GM12878 (cell line): ENCODE measurements at regions not wholly inside any gene's neighbourhood (a gene's known extent, or its start where the extent isn't known, plus 50 kb on each side); places are given as distances from the start of the nearest gene placed in this dataset.

Source experiments
- ATAC-seq: fragments of 200-7000 bp; cut with Tn5 transposase; 3 replicates; pipeline ENCODE4 v1.9.1; 2020; ENCODE audit warnings: mild to moderate bottlenecking, moderate library complexity
- BruUV-seq: library from RNA; stranded (reverse); fragments of 400-500 nt; replicated peaks from 2 replicates; lab custom pipeline; 2021; lab: Mats Ljungman, UMichigan
- CTCF ChIA-PET: fragments of 300-600 bp; sonication (Branson Sonifier 250); formaldehyde crosslinking; extraction: SDS; loops from one replicate; lab custom pipeline; 2021; ENCODE audit warnings: inconsistent platforms; lab: Yijun Ruan, JAX
- POLR2A ChIA-PET: fragments of 350-600 bp; formaldehyde crosslinking; extraction: SDS; loops from one replicate; lab custom pipeline; 2021; ENCODE audit warnings: inconsistent platforms; lab: Charles Lee
- RAD21 ChIA-PET: fragments of 300-600 bp; sonication (Branson Sonifier 250); formaldehyde crosslinking; loops from one replicate; lab custom pipeline; 2023; ENCODE audit warnings: antibody characterized with exemption; ENCODE audit not compliant: unreplicated experiment; lab: Charles Lee
- SMC1A ChIA-PET: fragments of 300-600 bp; sonication (Branson Sonifier 250); formaldehyde crosslinking; loops from one replicate; lab custom pipeline; 2023; ENCODE audit not compliant: unreplicated experiment, uncharacterized antibody; lab: Charles Lee
- DNase-seq: peaks from one replicate; pipeline ENCODE4 v3.0.0-alpha.2; 2011; ENCODE audit warnings: low read depth, low spot score
- FAIRE-seq: peaks from 3 replicates; lab custom pipeline; 2011; peaks lifted over from hg19 to GRCh38; lab: Jason Lieb, UNC
- H2AFZ ChIP-seq: 2 replicates; pipeline ENCODE4 v1.6.0; 2011; ENCODE audit warnings: low read depth, low read length, control low read depth; ENCODE audit not compliant: control insufficient read depth
- H3K27ac ChIP-seq: 2 replicates; pipeline ENCODE4 v1.5.1; 2011; ENCODE audit warnings: control low read depth; ENCODE audit not compliant: control insufficient read depth, insufficient read depth
- H3K27me3 ChIP-seq, 2 experiments: replicated peaks in 1 of 2; 2 replicates each; pipeline versions ENCODE4 v1.6.0 to v1.6.1; 2011; ENCODE audit warnings: low read length in 1 of 2; ENCODE audit not compliant: control insufficient read depth in 2 of 2, insufficient read depth in 2 of 2
- H3K36me3 ChIP-seq, 2 experiments: 2 replicates each; pipeline ENCODE4 v1.5.1; 2011; ENCODE audit warnings: low read length in 1 of 2; ENCODE audit not compliant: control insufficient read depth in 2 of 2, insufficient read depth in 2 of 2
- H3K4me1 ChIP-seq: 2 replicates; pipeline ENCODE4 v1.6.1; 2011; ENCODE audit warnings: mild to moderate bottlenecking, low read length, moderate library complexity, mixed read lengths; ENCODE audit not compliant: control insufficient read depth, insufficient read depth
- H3K4me2 ChIP-seq: 2 replicates; pipeline ENCODE4 v1.6.0; 2011; ENCODE audit warnings: control low read depth; ENCODE audit not compliant: control insufficient read depth, insufficient read depth
- H3K4me3 ChIP-seq: fragments of 200-600 bp; sonication (generic); 2 replicates; pipeline ENCODE4 v1.5.1; 2016
- H3K79me2 ChIP-seq: 2 replicates; pipeline ENCODE4 v1.6.0; 2011; ENCODE audit warnings: low read length; ENCODE audit not compliant: control insufficient read depth, insufficient read depth
- H3K9ac ChIP-seq: 2 replicates; pipeline ENCODE4 v1.8.0; 2011; ENCODE audit warnings: low read length, control low read depth, mixed read lengths; ENCODE audit not compliant: control insufficient read depth, insufficient read depth
- H3K9me3 ChIP-seq: replicated peaks from 3 replicates; pipeline ENCODE4 v1.5.1; 2011; ENCODE audit warnings: mild to moderate bottlenecking, low read length; ENCODE audit not compliant: control insufficient read depth, insufficient read depth
- H4K20me1 ChIP-seq: 2 replicates; pipeline ENCODE4 v1.6.0; 2011; ENCODE audit not compliant: control insufficient read depth, insufficient read depth
- ASH2L ChIP-seq: fragments of 300-600, 200-600 bp; sonication (generic); IDR thresholded peaks from 2 replicates; pipeline ENCODE4 v1.6.1; 2017; ENCODE audit warnings: low read depth, mild to moderate bottlenecking, borderline replicate concordance
- GABPA ChIP-seq: IDR thresholded peaks from 2 replicates; pipeline ENCODE4 v1.6.1; 2014; ENCODE audit warnings: antibody characterized with exemption, low read depth, mild to moderate bottlenecking, inconsistent platforms
- HCFC1 ChIP-seq: fragments of 150-350 bp; IDR thresholded peaks from 2 replicates; pipeline ENCODE4 v1.6.1; 2014; ENCODE audit warnings: low read length
- IKZF1 ChIP-seq: fragments of 450-650 bp; conservative IDR thresholded peaks from 2 replicates; pipeline ENCODE4 v1.6.1; 2017; ENCODE audit warnings: antibody characterized with exemption, mild to moderate bottlenecking
- IRF4 ChIP-seq: IDR thresholded peaks from 2 replicates; pipeline ENCODE4 v1.6.1; 2011; ENCODE audit warnings: low read depth, low read length
- KDM1A ChIP-seq: fragments of 200-600 bp; sonication (generic); IDR thresholded peaks from 2 replicates; pipeline ENCODE4 v1.6.1; 2016; ENCODE audit warnings: borderline replicate concordance
- MYB ChIP-seq: fragments of 150-350 bp; IDR thresholded peaks from 2 replicates; pipeline ENCODE4 v1.6.1; 2014; ENCODE audit warnings: mild to moderate bottlenecking, low read depth, low read length, borderline replicate concordance
- STAT1 ChIP-seq: fragments of 450-650 bp; conservative IDR thresholded peaks from 2 replicates; pipeline ENCODE4 v1.6.1; 2014; ENCODE audit warnings: antibody characterized with exemption, mild to moderate bottlenecking
- TCF12 ChIP-seq: IDR thresholded peaks from 2 replicates; pipeline ENCODE4 v1.6.1; 2011; ENCODE audit warnings: low read depth, mild to moderate bottlenecking, low read length
- YBX1 ChIP-seq: fragments of 450-650 bp; IDR thresholded peaks from 2 replicates; pipeline ENCODE4 v1.6.1; 2016; ENCODE audit warnings: antibody characterized with exemption
- WGBS: methylation state at CpG from one replicate; pipeline ENCODE4 v1.1.6; 2016; ENCODE audit warnings: low lambda C conversion rate; ENCODE audit not compliant: insufficient replicate concordance, insufficient coverage; ENCODE audit errors: missing lambda C conversion rate; 5-methylcytosine and 5-hydroxymethylcytosine counted together
- in situ Hi-C: fragments of 300-500 bp; cut with MboI; formaldehyde crosslinking; loops from 9 replicates; pipeline ENCODE4 v1.14.3; 2018; ENCODE audit warnings: mixed read lengths
- intact Hi-C: fragments of 100-400 bp; cut with micrococcal nuclease; formaldehyde crosslinking; loops from one replicate; pipeline ENCODE4 v1.14.2; 2022; ENCODE audit not compliant: unreplicated experiment
- TF ChIP-seq, protein P1 (sequence below): fragments of 450-650 bp; IDR thresholded peaks from 2 replicates; pipeline ENCODE4 v1.6.1; 2018; ENCODE audit warnings: mild to moderate bottlenecking, low read depth, moderate library complexity; ENCODE audit not compliant: partially characterized antibody
- TF ChIP-seq, protein P2 (sequence below): IDR thresholded peaks from 2 replicates; pipeline ENCODE4 v1.6.1; 2012; ENCODE audit warnings: low read depth, low read length, improper control_type of control experiment
- TF ChIP-seq, protein P3 (sequence below): IDR thresholded peaks from 2 replicates; pipeline ENCODE4 v1.6.1; 2011; ENCODE audit warnings: mild to moderate bottlenecking, low read depth, low read length, moderate library complexity; ENCODE audit not compliant: insufficient replicate concordance
- TF ChIP-seq, protein P4 (sequence below): fragments of 450-650 bp; IDR thresholded peaks from 2 replicates; pipeline ENCODE4 v1.6.1; 2017; ENCODE audit warnings: mild to moderate bottlenecking, low read depth, inconsistent platforms; ENCODE audit not compliant: poor library complexity, severe bottlenecking
- TF ChIP-seq, protein P5 (sequence below): IDR thresholded peaks from 2 replicates; pipeline ENCODE4 v1.6.1; 2011; ENCODE audit warnings: borderline replicate concordance, low read depth, mild to moderate bottlenecking, moderate library complexity, mixed read lengths, low read length; ENCODE audit not compliant: insufficient read depth; ENCODE audit errors: extremely low read length

DNA sequence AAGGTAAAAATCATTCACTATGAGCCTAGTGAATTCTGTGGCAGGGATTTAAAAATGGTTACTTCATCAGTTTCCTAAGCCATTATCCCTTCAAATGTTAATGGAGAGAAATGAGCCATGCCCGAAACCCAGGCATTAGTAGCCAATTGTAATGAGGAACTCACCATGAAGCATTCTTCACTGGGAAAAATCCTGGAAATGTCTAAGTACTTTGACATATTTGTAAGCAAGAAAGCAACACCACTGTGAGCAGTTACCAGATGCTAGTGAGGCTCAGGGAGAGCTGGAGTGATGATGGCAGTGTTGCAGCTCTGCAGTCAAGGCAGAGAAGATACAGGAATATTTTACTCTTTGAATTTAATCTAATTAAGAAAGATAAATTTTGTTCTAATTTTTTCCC lies 220.0 kb upstream of the MBL2 start:
- no peaks in the 10 kb centered on the region for H3K4me1 ChIP-seq
- no peak overlapping the region for H3K4me2 ChIP-seq
- no peak overlapping the region for H2AFZ ChIP-seq
- H3K36me3 ChIP-seq = no peaks in the 10 kb centered on the region
- 10% methylated on average over 1 of the region's 1 CpG for WGBS
- FAIRE-seq = no peak
- H3K4me3 ChIP-seq = no peak overlapping the region
- RAD21 ChIA-PET = interaction anchor here (1.4 kb wide), 1 partner anchor 10 kb away, joined by 5 read pairs; no protein-coding TSS in a partner anchor
- no peak overlapping the region for H3K9ac ChIP-seq
- no peaks in the 10 kb centered on the region for H4K20me1 ChIP-seq
- POLR2A ChIA-PET = no interaction called here
- SMC1A ChIA-PET = interaction anchor here (1.0 to 1.3 kb wide), 3 partner anchors 14 to 26 kb away, joined by 3 to 6 read pairs (median 5); no protein-coding TSS in a partner anchor
- no TSS peak for BruUV-seq
- no peak overlapping the region for H3K27ac ChIP-seq
- intact Hi-C loops = no loop called here
- CTCF ChIA-PET = interaction anchor here (1.9 kb wide), 1 partner anchor 13 kb away, joined by 4 read pairs; no protein-coding TSS in a partner anchor
- TF ChIP-seq, protein P1, sequence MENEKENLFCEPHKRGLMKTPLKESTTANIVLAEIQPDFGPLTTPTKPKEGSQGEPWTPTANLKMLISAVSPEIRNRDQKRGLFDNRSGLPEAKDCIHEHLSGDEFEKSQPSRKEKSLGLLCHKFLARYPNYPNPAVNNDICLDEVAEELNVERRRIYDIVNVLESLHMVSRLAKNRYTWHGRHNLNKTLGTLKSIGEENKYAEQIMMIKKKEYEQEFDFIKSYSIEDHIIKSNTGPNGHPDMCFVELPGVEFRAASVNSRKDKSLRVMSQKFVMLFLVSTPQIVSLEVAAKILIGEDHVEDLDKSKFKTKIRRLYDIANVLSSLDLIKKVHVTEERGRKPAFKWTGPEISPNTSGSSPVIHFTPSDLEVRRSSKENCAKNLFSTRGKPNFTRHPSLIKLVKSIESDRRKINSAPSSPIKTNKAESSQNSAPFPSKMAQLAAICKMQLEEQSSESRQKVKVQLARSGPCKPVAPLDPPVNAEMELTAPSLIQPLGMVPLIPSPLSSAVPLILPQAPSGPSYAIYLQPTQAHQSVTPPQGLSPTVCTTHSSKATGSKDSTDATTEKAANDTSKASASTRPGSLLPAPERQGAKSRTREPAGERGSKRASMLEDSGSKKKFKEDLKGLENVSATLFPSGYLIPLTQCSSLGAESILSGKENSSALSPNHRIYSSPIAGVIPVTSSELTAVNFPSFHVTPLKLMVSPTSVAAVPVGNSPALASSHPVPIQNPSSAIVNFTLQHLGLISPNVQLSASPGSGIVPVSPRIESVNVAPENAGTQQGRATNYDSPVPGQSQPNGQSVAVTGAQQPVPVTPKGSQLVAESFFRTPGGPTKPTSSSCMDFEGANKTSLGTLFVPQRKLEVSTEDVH = no peak
- TF ChIP-seq GABPA = no peak
- no peak for TF ChIP-seq MYB
- TF ChIP-seq STAT1 = no peak
- no peak for TF ChIP-seq YBX1
- TF ChIP-seq, protein P2, sequence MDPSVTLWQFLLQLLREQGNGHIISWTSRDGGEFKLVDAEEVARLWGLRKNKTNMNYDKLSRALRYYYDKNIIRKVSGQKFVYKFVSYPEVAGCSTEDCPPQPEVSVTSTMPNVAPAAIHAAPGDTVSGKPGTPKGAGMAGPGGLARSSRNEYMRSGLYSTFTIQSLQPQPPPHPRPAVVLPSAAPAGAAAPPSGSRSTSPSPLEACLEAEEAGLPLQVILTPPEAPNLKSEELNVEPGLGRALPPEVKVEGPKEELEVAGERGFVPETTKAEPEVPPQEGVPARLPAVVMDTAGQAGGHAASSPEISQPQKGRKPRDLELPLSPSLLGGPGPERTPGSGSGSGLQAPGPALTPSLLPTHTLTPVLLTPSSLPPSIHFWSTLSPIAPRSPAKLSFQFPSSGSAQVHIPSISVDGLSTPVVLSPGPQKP = no peak
- TF ChIP-seq HCFC1 = no peak
- TF ChIP-seq, protein P3, sequence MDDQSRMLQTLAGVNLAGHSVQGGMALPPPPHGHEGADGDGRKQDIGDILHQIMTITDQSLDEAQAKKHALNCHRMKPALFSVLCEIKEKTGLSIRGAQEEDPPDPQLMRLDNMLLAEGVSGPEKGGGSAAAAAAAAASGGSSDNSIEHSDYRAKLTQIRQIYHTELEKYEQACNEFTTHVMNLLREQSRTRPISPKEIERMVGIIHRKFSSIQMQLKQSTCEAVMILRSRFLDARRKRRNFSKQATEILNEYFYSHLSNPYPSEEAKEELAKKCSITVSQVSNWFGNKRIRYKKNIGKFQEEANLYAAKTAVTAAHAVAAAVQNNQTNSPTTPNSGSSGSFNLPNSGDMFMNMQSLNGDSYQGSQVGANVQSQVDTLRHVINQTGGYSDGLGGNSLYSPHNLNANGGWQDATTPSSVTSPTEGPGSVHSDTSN = no peak
- TF ChIP-seq ASH2L = no peak
- TF ChIP-seq, protein P4, sequence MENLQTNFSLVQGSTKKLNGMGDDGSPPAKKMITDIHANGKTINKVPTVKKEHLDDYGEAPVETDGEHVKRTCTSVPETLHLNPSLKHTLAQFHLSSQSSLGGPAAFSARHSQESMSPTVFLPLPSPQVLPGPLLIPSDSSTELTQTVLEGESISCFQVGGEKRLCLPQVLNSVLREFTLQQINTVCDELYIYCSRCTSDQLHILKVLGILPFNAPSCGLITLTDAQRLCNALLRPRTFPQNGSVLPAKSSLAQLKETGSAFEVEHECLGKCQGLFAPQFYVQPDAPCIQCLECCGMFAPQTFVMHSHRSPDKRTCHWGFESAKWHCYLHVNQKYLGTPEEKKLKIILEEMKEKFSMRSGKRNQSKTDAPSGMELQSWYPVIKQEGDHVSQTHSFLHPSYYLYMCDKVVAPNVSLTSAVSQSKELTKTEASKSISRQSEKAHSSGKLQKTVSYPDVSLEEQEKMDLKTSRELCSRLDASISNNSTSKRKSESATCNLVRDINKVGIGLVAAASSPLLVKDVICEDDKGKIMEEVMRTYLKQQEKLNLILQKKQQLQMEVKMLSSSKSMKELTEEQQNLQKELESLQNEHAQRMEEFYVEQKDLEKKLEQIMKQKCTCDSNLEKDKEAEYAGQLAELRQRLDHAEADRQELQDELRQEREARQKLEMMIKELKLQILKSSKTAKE = no peak
- TF ChIP-seq IKZF1 = no peak
- TF ChIP-seq TCF12 = no peak
- no peak for TF ChIP-seq KDM1A
- TF ChIP-seq, protein P5, sequence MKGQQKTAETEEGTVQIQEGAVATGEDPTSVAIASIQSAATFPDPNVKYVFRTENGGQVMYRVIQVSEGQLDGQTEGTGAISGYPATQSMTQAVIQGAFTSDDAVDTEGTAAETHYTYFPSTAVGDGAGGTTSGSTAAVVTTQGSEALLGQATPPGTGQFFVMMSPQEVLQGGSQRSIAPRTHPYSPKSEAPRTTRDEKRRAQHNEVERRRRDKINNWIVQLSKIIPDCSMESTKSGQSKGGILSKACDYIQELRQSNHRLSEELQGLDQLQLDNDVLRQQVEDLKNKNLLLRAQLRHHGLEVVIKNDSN = no peak
- no peak for TF ChIP-seq IRF4
- no peaks in the 10 kb centered on the region; the same call in 2 of the 3 replicates for H3K9me3 ChIP-seq
- no peaks in the 10 kb centered on the region for H3K79me2 ChIP-seq
- DNase-seq = no peak
- no peaks in the 10 kb centered on the region for H3K27me3 ChIP-seq
- no peak for ATAC-seq
- in situ Hi-C loops = no loop called here
